Ectodermal cell (in vitro differentiated cells): ENCODE measurements at regions not wholly inside any gene's neighbourhood (a gene's known extent, or its start where the extent isn't known, plus 50 kb on each side); places are given as distances from the start of the nearest gene placed in this dataset.

Experiments
- H3K27ac ChIP-seq: 2 replicates; pipeline ENCODE4 v1.7.0; 2013; ENCODE audit warnings: mild to moderate bottlenecking, low read depth, low read length; ENCODE audit not compliant: insufficient read depth, poor library complexity, severe bottlenecking
- H3K27me3 ChIP-seq: 2 replicates; pipeline ENCODE4 v1.7.0; 2013; ENCODE audit warnings: mild to moderate bottlenecking, low read length; ENCODE audit not compliant: insufficient read depth, control insufficient read depth, poor library complexity, severe bottlenecking
- H3K36me3 ChIP-seq: one replicate; pipeline ENCODE4 v1.7.0; 2013; ENCODE audit warnings: low read length; ENCODE audit not compliant: control insufficient read depth, insufficient read depth
- H3K4me1 ChIP-seq: one replicate; pipeline ENCODE4 v1.7.0; 2013; ENCODE audit warnings: low read length; ENCODE audit not compliant: control insufficient read depth, insufficient read depth
- H3K4me3 ChIP-seq: 2 replicates; pipeline ENCODE4 v1.7.0; 2013; ENCODE audit warnings: low read depth, low read length, control low read depth; ENCODE audit not compliant: insufficient read depth
- H3K9me3 ChIP-seq: 2 replicates; pipeline ENCODE4 v1.7.0; 2013; ENCODE audit warnings: mild to moderate bottlenecking, low read length, moderate library complexity; ENCODE audit not compliant: control insufficient read depth
- WGBS, 2 experiments: methylation state at CpG; one replicate each; pipeline ENCODE4 v1.1.7; 2013; ENCODE audit warnings: missing lambda C conversion rate in 2 of 2; 5-methylcytosine and 5-hydroxymethylcytosine counted together

DNA sequence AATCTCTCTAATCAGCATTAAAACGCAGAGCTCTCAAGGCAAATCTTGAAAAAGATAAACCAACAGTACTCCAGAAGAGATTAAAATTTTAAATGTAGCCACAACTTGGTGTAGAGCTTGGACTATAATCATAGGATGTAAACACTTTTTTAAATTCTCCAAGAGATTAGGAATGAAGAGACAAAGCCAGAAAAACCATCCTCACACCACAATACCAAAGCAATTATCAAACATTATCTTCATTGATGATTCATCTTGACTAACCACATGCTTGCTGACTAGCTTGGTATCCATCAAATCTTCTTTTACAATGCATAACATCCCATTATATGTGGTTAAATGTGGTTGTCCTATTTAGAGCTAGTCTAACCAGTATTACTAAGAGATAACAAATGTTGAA is 815.1 kb downstream of the TLE1 start:
- Histone ChIP-seq H3K4me3 (no peak overlapping the region), H3K9me3 (no peaks in the 10 kb centered on the region), H3K27ac (no peak overlapping the region), H3K4me1 (no peaks in the 10 kb centered on the region), H3K36me3 (no peaks in the 10 kb centered on the region), H3K27me3 (no peaks in the 10 kb centered on the region)
- WGBS, 2 experiments, result 90% methylated on average over 1 of the region's 1 CpG; no CpG with 5 or more reads in 1 of the 2 experiments

- Histone ChIP-seq H3K9me3 (no peaks in the 10 kb centered on the region), H3K36me3 (no peaks in the 10 kb centered on the region), H3K27me3 (no peaks in the 10 kb centered on the region), H3K4me3 (no peak overlapping the region), H3K4me1 (no peaks in the 10 kb centered on the region), H3K27ac (no peak overlapping the region)
- 85 to 100% methylated on average over 2 of the region's 2 CpGs for WGBS, 2 experiments
Measured at GRCh38 chr9:80873861-80874260, 815.5 kb downstream of the TLE1 start.

DNA sequence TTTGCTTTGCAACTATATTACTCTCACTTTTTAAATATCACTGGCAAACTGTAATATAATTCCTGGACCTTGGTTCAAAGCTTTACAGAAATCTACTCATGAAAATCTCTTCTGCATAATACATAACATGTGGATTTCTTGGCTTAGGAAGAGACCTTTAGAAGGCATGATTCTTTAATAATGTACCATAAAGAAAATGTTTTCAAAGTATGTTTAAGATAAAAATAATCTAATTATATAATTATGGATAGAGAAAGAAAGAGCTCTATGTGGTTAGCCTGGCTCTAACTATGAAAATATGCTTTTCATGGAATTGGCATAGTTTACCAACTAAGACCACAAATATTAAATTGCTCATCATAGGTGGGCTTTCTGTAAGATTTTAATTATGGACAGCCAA is 817.8 kb downstream of the TLE1 start:
- H3K27me3 ChIP-seq, result no peaks in the 10 kb centered on the region
- no peak overlapping the region for H3K4me3 ChIP-seq
- no peaks in the 10 kb centered on the region for H3K4me1 ChIP-seq
- H3K36me3 ChIP-seq, result no peaks in the 10 kb centered on the region
- H3K9me3 ChIP-seq, result no peaks in the 10 kb centered on the region
- no peak overlapping the region for H3K27ac ChIP-seq

DNA sequence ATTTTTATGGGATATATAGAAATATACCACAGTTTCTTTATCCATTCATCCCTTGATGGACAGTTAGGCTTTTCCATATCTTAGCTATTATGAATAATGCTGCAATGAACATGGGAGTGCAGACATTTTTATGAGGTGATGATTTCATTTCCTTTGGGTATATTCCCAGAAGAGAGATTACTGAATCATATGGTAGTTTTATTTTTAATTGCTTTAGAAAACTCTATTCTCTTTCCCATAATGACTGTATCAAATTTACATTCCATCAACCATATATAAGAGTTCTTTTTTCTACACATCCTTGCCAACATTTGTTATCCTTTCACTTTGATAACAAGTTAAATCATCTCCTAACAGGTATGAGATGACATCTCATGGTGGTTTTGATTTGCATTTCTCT is 821.6 kb downstream of the TLE1 start:
- H3K4me3 ChIP-seq, result no peak overlapping the region
- H3K4me1 ChIP-seq, result no peaks in the 10 kb centered on the region
- no peaks in the 10 kb centered on the region for H3K36me3 ChIP-seq
- no peak overlapping the region for H3K27ac ChIP-seq
- H3K9me3 ChIP-seq, result no peaks in the 10 kb centered on the region
- H3K27me3 ChIP-seq, result no peaks in the 10 kb centered on the region

- WGBS, 2 experiments, result 98 to 100% methylated on average over 1 to 2 of the region's 2 CpGs
- H3K27ac ChIP-seq, result no peak overlapping the region
- no peak overlapping the region for H3K4me3 ChIP-seq
- H3K4me1 ChIP-seq, result no peaks in the 10 kb centered on the region
- no peaks in the 10 kb centered on the region for H3K36me3 ChIP-seq
- H3K27me3 ChIP-seq, result no peaks in the 10 kb centered on the region
- H3K9me3 ChIP-seq, result no peaks in the 10 kb centered on the region
Measured at GRCh38 chr9:80866576-80867227, 822.6 kb downstream of the TLE1 start.

DNA sequence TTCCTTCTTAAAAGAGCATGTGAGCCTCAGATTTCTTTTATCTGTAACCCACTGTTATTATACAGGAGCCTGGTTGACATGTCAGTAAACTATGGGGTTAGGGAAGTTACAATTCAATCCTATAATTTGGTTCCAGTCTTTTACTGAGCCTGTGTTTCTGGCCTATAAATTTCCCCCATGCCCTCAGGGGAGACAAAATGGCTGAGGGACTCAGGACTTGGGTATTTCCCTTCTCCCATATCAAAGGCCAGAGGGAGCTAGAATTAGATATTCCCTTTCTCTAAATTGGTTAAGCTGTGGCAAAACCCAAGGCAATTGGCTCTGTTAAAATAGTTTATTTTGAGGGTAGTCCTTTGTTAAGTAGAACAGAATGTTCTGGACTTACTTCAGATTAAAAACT is 823.2 kb downstream of the TLE1 start:
- Histone ChIP-seq H3K4me1 (no peaks in the 10 kb centered on the region), H3K4me3 (no peak overlapping the region), H3K9me3 (no peaks in the 10 kb centered on the region), H3K27me3 (no peaks in the 10 kb centered on the region), H3K27ac (no peak overlapping the region), H3K36me3 (no peaks in the 10 kb centered on the region)

- WGBS, 2 experiments, result 93 to 95% methylated on average over 1 of the region's 1 CpG
- Histone ChIP-seq H3K27me3 (no peaks in the 10 kb centered on the region), H3K36me3 (no peaks in the 10 kb centered on the region), H3K9me3 (no peaks in the 10 kb centered on the region), H3K4me3 (no peak overlapping the region), H3K27ac (no peak overlapping the region), H3K4me1 (no peaks in the 10 kb centered on the region)
Measured at GRCh38 chr9:80843028-80843427, 846.3 kb downstream of the TLE1 start.

DNA sequence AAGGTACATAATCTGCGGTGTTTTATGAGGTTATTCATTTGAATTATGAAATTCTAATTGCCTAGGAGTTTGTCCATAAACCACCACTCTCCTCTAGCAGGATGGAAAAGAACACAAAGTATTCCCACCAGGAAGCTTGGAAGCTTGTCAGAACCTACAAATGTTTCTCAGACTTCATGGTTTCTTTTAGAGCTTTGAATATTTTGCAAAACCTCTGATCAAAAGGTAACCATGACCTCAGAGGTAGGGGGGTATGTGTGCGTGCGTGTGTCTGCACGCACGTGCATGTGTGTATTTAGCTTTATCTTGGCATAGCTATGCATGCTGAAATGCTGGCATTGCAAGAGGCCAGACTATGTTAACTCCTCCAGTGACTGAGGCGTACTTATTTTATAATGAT is 847.0 kb downstream of the TLE1 start:
- H3K36me3 ChIP-seq, result no peaks in the 10 kb centered on the region
- no peaks in the 10 kb centered on the region for H3K4me1 ChIP-seq
- no peaks in the 10 kb centered on the region for H3K27me3 ChIP-seq
- WGBS, 2 experiments, result 95 to 97% methylated on average over 6 of the region's 6 CpGs
- no peak overlapping the region for H3K27ac ChIP-seq
- H3K9me3 ChIP-seq, result no peaks in the 10 kb centered on the region
- H3K4me3 ChIP-seq, result no peak overlapping the region

GRCh38 chr9:80841888-80842287 is 847.5 kb downstream of the TLE1 start:
- no peaks in the 10 kb centered on the region for H3K4me1 ChIP-seq
- no peak overlapping the region for H3K27ac ChIP-seq
- WGBS, 2 experiments, result 93 to 97% methylated on average over 3 of the region's 3 CpGs
- no peaks in the 10 kb centered on the region for H3K36me3 ChIP-seq
- no peaks in the 10 kb centered on the region for H3K9me3 ChIP-seq
- H3K27me3 ChIP-seq, result no peaks in the 10 kb centered on the region
- no peak overlapping the region for H3K4me3 ChIP-seq

DNA sequence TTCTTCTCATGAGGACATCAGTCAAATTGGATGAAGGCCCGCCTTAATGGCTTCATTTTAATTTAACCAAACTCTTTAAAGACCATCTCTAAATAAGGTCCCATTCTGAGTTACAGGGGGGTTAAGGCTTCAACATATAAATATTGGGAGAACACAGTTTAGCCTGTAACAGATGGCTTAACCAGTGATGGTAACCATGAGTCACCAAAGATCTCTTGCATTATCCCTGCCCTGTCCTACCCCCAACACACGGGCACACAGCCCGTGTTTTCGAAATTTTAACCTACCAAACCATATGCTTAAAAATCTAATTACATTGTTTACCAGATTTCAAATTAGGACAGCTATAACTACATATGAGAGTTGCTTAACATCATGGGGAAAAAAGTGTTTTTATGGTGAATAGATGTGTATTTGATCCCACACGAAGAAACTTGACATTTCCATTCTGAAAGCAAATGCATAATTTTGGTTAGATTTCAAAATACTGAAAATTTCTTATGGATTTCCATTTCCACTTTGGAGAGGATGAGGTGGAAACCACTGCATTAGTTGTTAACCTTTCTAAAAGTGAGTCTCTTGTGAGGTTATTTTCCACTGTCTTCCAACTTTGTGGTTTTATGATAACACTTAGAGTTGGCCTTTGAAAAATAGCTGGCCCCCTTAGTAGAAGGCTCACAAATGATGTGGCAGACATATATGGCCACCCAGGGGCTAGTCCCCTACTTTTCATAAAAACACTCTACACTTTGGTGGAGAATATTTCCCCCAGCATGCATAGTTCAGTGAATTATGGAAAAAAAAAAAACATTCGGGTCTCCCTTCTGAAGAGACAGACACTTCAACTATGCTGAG is 849.3 kb downstream of the TLE1 start:
- H3K4me3 ChIP-seq, result no peak overlapping the region
- no peaks in the 10 kb centered on the region for H3K27me3 ChIP-seq
- no peaks in the 10 kb centered on the region for H3K4me1 ChIP-seq
- H3K27ac ChIP-seq, result no peak overlapping the region
- WGBS, 2 experiments, result 92 to 99% methylated on average over 6 of the region's 6 CpGs
- H3K36me3 ChIP-seq, result no peaks in the 10 kb centered on the region
- H3K9me3 ChIP-seq, result no peaks in the 10 kb centered on the region
